ENCODE measurements at regions not wholly inside any gene's neighbourhood (a gene's known extent, or its start where the extent isn't known, plus 50 kb on each side); places are given as distances from the start of the nearest gene placed in this dataset.

GRCh38 chr4:117239434-117239833 lies 154.1 kb upstream of the TRAM1L1 start:
- intact Hi-C loops (cut with micrococcal nuclease): no loop called here
- no peak for TF ChIP-seq EZH2phosphoT487 (IDR thresholded peaks at IDR 0.05; ENCODE audit: borderline replicate concordance)
- TF ChIP-seq ATF3 (IDR thresholded peaks at IDR 0.05): no peak
- TF ChIP-seq POLR2A (IDR thresholded peaks at IDR 0.05; ENCODE audit: borderline replicate concordance, extremely low read depth, insufficient read depth, insufficient read length): no peak
- TF ChIP-seq SIN3A (IDR thresholded peaks at IDR 0.05; ENCODE audit: low read depth): no peak
- no peak overlapping the region for H2AFZ ChIP-seq (ENCODE audit: low read depth, low read length, poor library complexity, severe bottlenecking)
- no peaks in the 10 kb centered on the region for H3K79me2 ChIP-seq (ENCODE audit: insufficient read depth, low read length)
- H3K4me1 ChIP-seq (ENCODE audit: control insufficient read depth in 1 of 2, insufficient read depth in 2 of 2, low read length in 2 of 2): no peaks in the 10 kb centered on the region
- H3K9me3 ChIP-seq (ENCODE audit: control insufficient read depth in 1 of 2, insufficient read depth in 1 of 2, low read depth in 1 of 2, low read length in 2 of 2): no peaks in the 10 kb centered on the region; a peak in 1 of 4 replicates
- ChIA-PET CTCF (no interaction called here), POLR2A (no interaction called here), RAD21 (ENCODE audit: low non-redundant PET in 1 of 2, low total read pairs in 2 of 2, uncharacterized antibody in 2 of 2, unreplicated experiment in 2 of 2) (no interaction called here)
- H3K9me2 ChIP-seq (ENCODE audit: insufficient read depth): no peaks in the 10 kb centered on the region
- no peak overlapping the region for H3K4me2 ChIP-seq (ENCODE audit: low read length)
- H3K9ac ChIP-seq (ENCODE audit: low read length): no peak overlapping the region
- BruUV-seq (replicated peaks): no TSS peak
- H3K27me3 ChIP-seq (ENCODE audit: insufficient read depth, low read length): no peaks in the 10 kb centered on the region
- no peak overlapping the region for H3K27ac ChIP-seq (ENCODE audit: low read depth, low read length)
- ATAC-seq: no peak
- H4K20me1 ChIP-seq (ENCODE audit: insufficient read depth): no peaks in the 10 kb centered on the region
- no peaks in the 10 kb centered on the region for H3K36me3 ChIP-seq (ENCODE audit: control insufficient read depth in 1 of 2, insufficient read depth in 2 of 2, low read length in 2 of 2)
- H3K4me3 ChIP-seq (replicated peaks in 1 of 2; ENCODE audit: low read depth in 1 of 2, low read length in 2 of 2): no peak overlapping the region
- DNase-seq (ENCODE audit: low read depth, low spot score): no peak

GRCh38 chr4:117249333-117249732 lies 164.0 kb upstream of the TRAM1L1 start:
- H3K36me3 ChIP-seq (ENCODE audit: control insufficient read depth in 1 of 2, insufficient read depth in 2 of 2, low read length in 2 of 2): no peaks in the 10 kb centered on the region
- ChIA-PET RAD21 (ENCODE audit: low non-redundant PET in 1 of 2, low total read pairs in 2 of 2, uncharacterized antibody in 2 of 2, unreplicated experiment in 2 of 2) (no interaction called here), CTCF (no interaction called here), POLR2A (no interaction called here)
- no peak overlapping the region for H3K9ac ChIP-seq (ENCODE audit: low read length)
- DNase-seq (ENCODE audit: low read depth, low spot score) (no peak), ATAC-seq (no peak)
- H3K4me3 ChIP-seq (replicated peaks in 1 of 2; ENCODE audit: low read depth in 1 of 2, low read length in 2 of 2): no peak overlapping the region
- no peak overlapping the region for H3K27ac ChIP-seq (ENCODE audit: low read depth, low read length)
- intact Hi-C loops (cut with micrococcal nuclease): no loop called here
- no peak for TF ChIP-seq CEBPB (IDR thresholded peaks at IDR 0.05; ENCODE audit: low read depth)
- no peak for TF ChIP-seq ZBTB33 (IDR thresholded peaks at IDR 0.05; ENCODE audit: extremely low read depth, insufficient replicate concordance, low read length)
- no peak for TF ChIP-seq RAD21 (IDR thresholded peaks at IDR 0.05; ENCODE audit: low read depth)
- no peak for TF ChIP-seq FOSL1 (IDR thresholded peaks at IDR 0.05; ENCODE audit: low read depth)
- no peak for TF ChIP-seq EZH2 (IDR thresholded peaks at IDR 0.05)
- TF ChIP-seq POLR2AphosphoS5 (IDR thresholded peaks at IDR 0.05; ENCODE audit: low read depth, low read length): no peak
- no peak for TF ChIP-seq REST (IDR thresholded peaks at IDR 0.05; ENCODE audit: low read depth)
- no peaks in the 10 kb centered on the region for H3K9me3 ChIP-seq (ENCODE audit: control insufficient read depth in 1 of 2, insufficient read depth in 1 of 2, low read depth in 1 of 2, low read length in 2 of 2)
- no peak overlapping the region for H3K4me2 ChIP-seq (ENCODE audit: low read length)
- no peaks in the 10 kb centered on the region for H3K79me2 ChIP-seq (ENCODE audit: insufficient read depth, low read length)
- H4K20me1 ChIP-seq (ENCODE audit: insufficient read depth): no peaks in the 10 kb centered on the region
- no TSS peak for BruUV-seq (replicated peaks)
- H3K27me3 ChIP-seq (ENCODE audit: insufficient read depth, low read length): no peaks in the 10 kb centered on the region
- H2AFZ ChIP-seq (ENCODE audit: low read depth, low read length, poor library complexity, severe bottlenecking): no peak overlapping the region
- H3K9me2 ChIP-seq (ENCODE audit: insufficient read depth): no peaks in the 10 kb centered on the region; the same call in 1 of the 2 replicates
- no peaks in the 10 kb centered on the region for H3K4me1 ChIP-seq (ENCODE audit: control insufficient read depth in 1 of 2, insufficient read depth in 2 of 2, low read length in 2 of 2)

Measured in HCT116 (cell line).